ENCODE measurements at regions not wholly inside any gene's neighbourhood (a gene's known extent, or its start where the extent isn't known, plus 50 kb on each side); places are given as distances from the start of the nearest gene placed in this dataset.

- Histone ChIP-seq H3K4me2 (ENCODE audit: low read length) (no peak overlapping the region), H3K9me2 (ENCODE audit: insufficient read depth) (no peaks in the 10 kb centered on the region), H3K9me3 (ENCODE audit: control insufficient read depth in 1 of 2, insufficient read depth in 1 of 2, low read depth in 1 of 2, low read length in 2 of 2) (no peaks in the 10 kb centered on the region), H3K4me1 (ENCODE audit: control insufficient read depth in 1 of 2, insufficient read depth in 2 of 2, low read length in 2 of 2) (peaks cover 0 to 6% of the 10 kb centered on the region in 2 experiments; a peak in 1 of 4 replicates), H3K79me2 (ENCODE audit: insufficient read depth, low read length) (no peaks in the 10 kb centered on the region), H2AFZ (ENCODE audit: low read depth, low read length, poor library complexity, severe bottlenecking) (no peak overlapping the region), H3K9ac (ENCODE audit: low read length) (no peak overlapping the region), H3K27ac (ENCODE audit: low read depth, low read length) (no peak overlapping the region), H4K20me1 (ENCODE audit: insufficient read depth) (no peaks in the 10 kb centered on the region), H3K4me3 (replicated peaks in 1 of 2; ENCODE audit: low read depth in 1 of 2, low read length in 2 of 2) (no peak overlapping the region), H3K27me3 (ENCODE audit: insufficient read depth, low read length) (no peaks in the 10 kb centered on the region), H3K36me3 (ENCODE audit: control insufficient read depth in 1 of 2, insufficient read depth in 2 of 2, low read length in 2 of 2) (no peaks in the 10 kb centered on the region)
- TF ChIP-seq, protein P1, sequence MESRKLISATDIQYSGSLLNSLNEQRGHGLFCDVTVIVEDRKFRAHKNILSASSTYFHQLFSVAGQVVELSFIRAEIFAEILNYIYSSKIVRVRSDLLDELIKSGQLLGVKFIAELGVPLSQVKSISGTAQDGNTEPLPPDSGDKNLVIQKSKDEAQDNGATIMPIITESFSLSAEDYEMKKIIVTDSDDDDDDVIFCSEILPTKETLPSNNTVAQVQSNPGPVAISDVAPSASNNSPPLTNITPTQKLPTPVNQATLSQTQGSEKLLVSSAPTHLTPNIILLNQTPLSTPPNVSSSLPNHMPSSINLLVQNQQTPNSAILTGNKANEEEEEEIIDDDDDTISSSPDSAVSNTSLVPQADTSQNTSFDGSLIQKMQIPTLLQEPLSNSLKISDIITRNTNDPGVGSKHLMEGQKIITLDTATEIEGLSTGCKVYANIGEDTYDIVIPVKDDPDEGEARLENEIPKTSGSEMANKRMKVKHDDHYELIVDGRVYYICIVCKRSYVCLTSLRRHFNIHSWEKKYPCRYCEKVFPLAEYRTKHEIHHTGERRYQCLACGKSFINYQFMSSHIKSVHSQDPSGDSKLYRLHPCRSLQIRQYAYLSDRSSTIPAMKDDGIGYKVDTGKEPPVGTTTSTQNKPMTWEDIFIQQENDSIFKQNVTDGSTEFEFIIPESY (IDR thresholded peaks at IDR 0.05; ENCODE audit: extremely low read depth, insufficient replicate concordance, low read length): no peak
- no peak for TF ChIP-seq SRF (IDR thresholded peaks at IDR 0.05; ENCODE audit: low read depth)
- no peak for TF ChIP-seq CBX3 (IDR thresholded peaks at IDR 0.05; ENCODE audit: low read depth)
- TF ChIP-seq EGR1 (IDR thresholded peaks at IDR 0.05; ENCODE audit: low read depth): no peak
- no peak for TF ChIP-seq SIN3A (IDR thresholded peaks at IDR 0.05; ENCODE audit: low read depth)
- no peak for TF ChIP-seq SP1 (IDR thresholded peaks at IDR 0.05; ENCODE audit: low read depth)
- TF ChIP-seq ZFX (IDR thresholded peaks at IDR 0.05): no peak
- TF ChIP-seq, protein P2, sequence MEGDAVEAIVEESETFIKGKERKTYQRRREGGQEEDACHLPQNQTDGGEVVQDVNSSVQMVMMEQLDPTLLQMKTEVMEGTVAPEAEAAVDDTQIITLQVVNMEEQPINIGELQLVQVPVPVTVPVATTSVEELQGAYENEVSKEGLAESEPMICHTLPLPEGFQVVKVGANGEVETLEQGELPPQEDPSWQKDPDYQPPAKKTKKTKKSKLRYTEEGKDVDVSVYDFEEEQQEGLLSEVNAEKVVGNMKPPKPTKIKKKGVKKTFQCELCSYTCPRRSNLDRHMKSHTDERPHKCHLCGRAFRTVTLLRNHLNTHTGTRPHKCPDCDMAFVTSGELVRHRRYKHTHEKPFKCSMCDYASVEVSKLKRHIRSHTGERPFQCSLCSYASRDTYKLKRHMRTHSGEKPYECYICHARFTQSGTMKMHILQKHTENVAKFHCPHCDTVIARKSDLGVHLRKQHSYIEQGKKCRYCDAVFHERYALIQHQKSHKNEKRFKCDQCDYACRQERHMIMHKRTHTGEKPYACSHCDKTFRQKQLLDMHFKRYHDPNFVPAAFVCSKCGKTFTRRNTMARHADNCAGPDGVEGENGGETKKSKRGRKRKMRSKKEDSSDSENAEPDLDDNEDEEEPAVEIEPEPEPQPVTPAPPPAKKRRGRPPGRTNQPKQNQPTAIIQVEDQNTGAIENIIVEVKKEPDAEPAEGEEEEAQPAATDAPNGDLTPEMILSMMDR (IDR thresholded peaks at IDR 0.05 in 2 of 3, conservative IDR thresholded peaks at IDR 0.05 in 1 of 3; ENCODE audit: borderline replicate concordance in 1 of 3, insufficient read depth in 1 of 3, low read depth in 2 of 3, low read length in 2 of 3): no peak
- ChIA-PET RAD21 (ENCODE audit: low non-redundant PET in 1 of 2, low total read pairs in 2 of 2, uncharacterized antibody in 2 of 2, unreplicated experiment in 2 of 2) (no interaction called here), CTCF (no interaction called here), POLR2A (no interaction called here)
- DNase-seq (ENCODE audit: low read depth, low spot score): no peak
- no TSS peak for BruUV-seq (replicated peaks)
- no peak for ATAC-seq
- intact Hi-C loops (cut with micrococcal nuclease): no loop called here
These were observed 52.0 kb upstream of the KLF4 start for GRCh38 chr9:107541523-107541922.

Data from HCT116 (cell line).